Panc1 (cell line): ENCODE measurements at regions not wholly inside any gene's neighbourhood (a gene's known extent, or its start where the extent isn't known, plus 50 kb on each side); places are given as distances from the start of the nearest gene placed in this dataset.

Source experiments
- POLR2AphosphoS5 ChIP-seq: IDR thresholded peaks from 2 replicates; pipeline ENCODE4 v1.6.1; 2012; ENCODE audit warnings: mild to moderate bottlenecking, low read depth, low read length, moderate library complexity
- SIN3A ChIP-seq: IDR thresholded peaks from 2 replicates; pipeline ENCODE4 v1.6.1; 2012; ENCODE audit warnings: low read depth, mild to moderate bottlenecking, low read length, moderate library complexity, borderline replicate concordance; ENCODE audit not compliant: insufficient read depth
- TCF7L2 ChIP-seq: IDR thresholded peaks from 2 replicates; pipeline ENCODE4 v1.6.1; 2011; ENCODE audit warnings: mild to moderate bottlenecking, low read depth, low read length, inconsistent platforms
- TF ChIP-seq, protein P1 (sequence below): fragments of 450-650 bp; IDR thresholded peaks from 2 replicates; pipeline ENCODE4 v1.5.1; 2017; ENCODE audit warnings: mild to moderate bottlenecking
- TF ChIP-seq, protein P2 (sequence below), 2 experiments: IDR thresholded peaks; 2 replicates each; pipeline ENCODE4 v1.6.1; 2011 to 2012; ENCODE audit warnings: low read depth in 2 of 2, control low read depth in 1 of 2, low read length in 1 of 2, mild to moderate bottlenecking in 1 of 2, moderate library complexity in 1 of 2; ENCODE audit not compliant: insufficient read depth in 1 of 2

DNA sequence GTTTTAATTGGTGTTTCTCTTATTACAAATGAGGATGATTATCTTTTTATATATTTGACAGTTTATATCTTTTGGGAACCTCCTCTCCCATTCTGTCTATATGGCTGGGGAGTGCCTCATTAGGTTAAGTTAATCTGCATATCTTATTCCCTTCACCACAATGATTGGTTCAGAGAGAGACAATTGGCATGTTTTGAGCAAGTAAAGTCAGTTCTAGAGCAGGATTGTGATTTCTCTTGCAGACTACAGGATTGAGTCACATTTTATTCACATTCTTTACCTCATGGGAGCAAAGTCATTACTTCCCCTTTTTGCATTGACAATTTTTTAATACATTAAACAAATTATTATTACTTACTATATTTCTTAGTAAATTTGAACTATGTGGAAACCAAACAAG, 345.6 kb downstream of the MDFIC start:
- TF ChIP-seq, protein P1, sequence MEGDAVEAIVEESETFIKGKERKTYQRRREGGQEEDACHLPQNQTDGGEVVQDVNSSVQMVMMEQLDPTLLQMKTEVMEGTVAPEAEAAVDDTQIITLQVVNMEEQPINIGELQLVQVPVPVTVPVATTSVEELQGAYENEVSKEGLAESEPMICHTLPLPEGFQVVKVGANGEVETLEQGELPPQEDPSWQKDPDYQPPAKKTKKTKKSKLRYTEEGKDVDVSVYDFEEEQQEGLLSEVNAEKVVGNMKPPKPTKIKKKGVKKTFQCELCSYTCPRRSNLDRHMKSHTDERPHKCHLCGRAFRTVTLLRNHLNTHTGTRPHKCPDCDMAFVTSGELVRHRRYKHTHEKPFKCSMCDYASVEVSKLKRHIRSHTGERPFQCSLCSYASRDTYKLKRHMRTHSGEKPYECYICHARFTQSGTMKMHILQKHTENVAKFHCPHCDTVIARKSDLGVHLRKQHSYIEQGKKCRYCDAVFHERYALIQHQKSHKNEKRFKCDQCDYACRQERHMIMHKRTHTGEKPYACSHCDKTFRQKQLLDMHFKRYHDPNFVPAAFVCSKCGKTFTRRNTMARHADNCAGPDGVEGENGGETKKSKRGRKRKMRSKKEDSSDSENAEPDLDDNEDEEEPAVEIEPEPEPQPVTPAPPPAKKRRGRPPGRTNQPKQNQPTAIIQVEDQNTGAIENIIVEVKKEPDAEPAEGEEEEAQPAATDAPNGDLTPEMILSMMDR = no peak
- TF ChIP-seq TCF7L2 = no peak
- TF ChIP-seq POLR2AphosphoS5 = no peak
- TF ChIP-seq, protein P2, sequence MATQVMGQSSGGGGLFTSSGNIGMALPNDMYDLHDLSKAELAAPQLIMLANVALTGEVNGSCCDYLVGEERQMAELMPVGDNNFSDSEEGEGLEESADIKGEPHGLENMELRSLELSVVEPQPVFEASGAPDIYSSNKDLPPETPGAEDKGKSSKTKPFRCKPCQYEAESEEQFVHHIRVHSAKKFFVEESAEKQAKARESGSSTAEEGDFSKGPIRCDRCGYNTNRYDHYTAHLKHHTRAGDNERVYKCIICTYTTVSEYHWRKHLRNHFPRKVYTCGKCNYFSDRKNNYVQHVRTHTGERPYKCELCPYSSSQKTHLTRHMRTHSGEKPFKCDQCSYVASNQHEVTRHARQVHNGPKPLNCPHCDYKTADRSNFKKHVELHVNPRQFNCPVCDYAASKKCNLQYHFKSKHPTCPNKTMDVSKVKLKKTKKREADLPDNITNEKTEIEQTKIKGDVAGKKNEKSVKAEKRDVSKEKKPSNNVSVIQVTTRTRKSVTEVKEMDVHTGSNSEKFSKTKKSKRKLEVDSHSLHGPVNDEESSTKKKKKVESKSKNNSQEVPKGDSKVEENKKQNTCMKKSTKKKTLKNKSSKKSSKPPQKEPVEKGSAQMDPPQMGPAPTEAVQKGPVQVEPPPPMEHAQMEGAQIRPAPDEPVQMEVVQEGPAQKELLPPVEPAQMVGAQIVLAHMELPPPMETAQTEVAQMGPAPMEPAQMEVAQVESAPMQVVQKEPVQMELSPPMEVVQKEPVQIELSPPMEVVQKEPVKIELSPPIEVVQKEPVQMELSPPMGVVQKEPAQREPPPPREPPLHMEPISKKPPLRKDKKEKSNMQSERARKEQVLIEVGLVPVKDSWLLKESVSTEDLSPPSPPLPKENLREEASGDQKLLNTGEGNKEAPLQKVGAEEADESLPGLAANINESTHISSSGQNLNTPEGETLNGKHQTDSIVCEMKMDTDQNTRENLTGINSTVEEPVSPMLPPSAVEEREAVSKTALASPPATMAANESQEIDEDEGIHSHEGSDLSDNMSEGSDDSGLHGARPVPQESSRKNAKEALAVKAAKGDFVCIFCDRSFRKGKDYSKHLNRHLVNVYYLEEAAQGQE (IDR thresholded peaks at IDR 0.05; ENCODE audit: insufficient read depth in 1 of 2, low read depth in 2 of 2, low read length in 1 of 2) = no peak
- no peak for TF ChIP-seq SIN3A
